GM21381 (cell line): ENCODE measurements at regions not wholly inside any gene's neighbourhood (a gene's known extent, or its start where the extent isn't known, plus 50 kb on each side); places are given as distances from the start of the nearest gene placed in this dataset.
"Not testable (repeated sequence)": the region's sequence is repeated elsewhere in the genome, so short reads cannot be mapped to it uniquely, and the experiment has no call there.

Experiments used
- ATAC-seq: cut with Tn5 transposase; IDR thresholded peaks from one replicate; pipeline ENCODE4 v1.9.1; 2021; ENCODE audit warnings: mild to moderate bottlenecking, moderate library complexity; ENCODE audit not compliant: unreplicated experiment

- ATAC-seq = peak; percentile 70
These were observed 308.2 kb downstream of the SPATA31A1 start for GRCh38 chr9:39663713-39664112.

- not testable (repeated sequence) for ATAC-seq
These were observed 309.6 kb downstream of the SPATA31A1 start for GRCh38 chr9:39665020-39665419.

- ATAC-seq = not testable (repeated sequence)
These were observed 319.2 kb downstream of the SPATA31A1 start for GRCh38 chr9:39674437-39675210.

- not testable (repeated sequence) for ATAC-seq
These were observed 319.7 kb downstream of the SPATA31A1 start for GRCh38 chr9:39675211-39675553.

GRCh38 chr9:39678534-39679263 is 323.2 kb downstream of the SPATA31A1 start:
- ATAC-seq = not testable (repeated sequence)

- ATAC-seq = not testable (repeated sequence)
These were observed 325.4 kb downstream of the SPATA31A1 start for GRCh38 chr9:39680694-39681401.

GRCh38 chr9:39728862-39729261 is 373.4 kb downstream of the SPATA31A1 start:
- ATAC-seq = not testable (repeated sequence)

GRCh38 chr9:39744898-39745297 is 389.4 kb downstream of the SPATA31A1 start:
- ATAC-seq = not testable (repeated sequence)

- ATAC-seq = not testable (repeated sequence)
These were observed 420.1 kb downstream of the SPATA31A1 start for GRCh38 chr9:39775570-39775969.

- peak; percentile 100 for ATAC-seq
These were observed 435.9 kb downstream of the SPATA31A1 start for GRCh38 chr9:39791356-39791755.

GRCh38 chr9:39797935-39798334 is 442.5 kb downstream of the SPATA31A1 start:
- ATAC-seq = not testable (repeated sequence)

- not testable (repeated sequence) for ATAC-seq
These were observed 443.8 kb downstream of the SPATA31A1 start for GRCh38 chr9:39799252-39799651.

GRCh38 chr9:39802561-39802960 is 447.1 kb downstream of the SPATA31A1 start:
- not testable (repeated sequence) for ATAC-seq

- ATAC-seq = peak; percentile 88
These were observed 454.1 kb downstream of the SPATA31A1 start for GRCh38 chr9:39809401-39810226.

- not testable (repeated sequence) for ATAC-seq
These were observed 454.9 kb downstream of the SPATA31A1 start for GRCh38 chr9:39810401-39810800.

GRCh38 chr9:39811615-39812014 is 456.1 kb downstream of the SPATA31A1 start:
- ATAC-seq = not testable (repeated sequence)

- not testable (repeated sequence) for ATAC-seq
These were observed 473.0 kb downstream of the SPATA31A1 start for GRCh38 chr9:39828457-39828856.
